ENCODE measurements at regions not wholly inside any gene's neighbourhood (a gene's known extent, or its start where the extent isn't known, plus 50 kb on each side); places are given as distances from the start of the nearest gene placed in this dataset.

DNA sequence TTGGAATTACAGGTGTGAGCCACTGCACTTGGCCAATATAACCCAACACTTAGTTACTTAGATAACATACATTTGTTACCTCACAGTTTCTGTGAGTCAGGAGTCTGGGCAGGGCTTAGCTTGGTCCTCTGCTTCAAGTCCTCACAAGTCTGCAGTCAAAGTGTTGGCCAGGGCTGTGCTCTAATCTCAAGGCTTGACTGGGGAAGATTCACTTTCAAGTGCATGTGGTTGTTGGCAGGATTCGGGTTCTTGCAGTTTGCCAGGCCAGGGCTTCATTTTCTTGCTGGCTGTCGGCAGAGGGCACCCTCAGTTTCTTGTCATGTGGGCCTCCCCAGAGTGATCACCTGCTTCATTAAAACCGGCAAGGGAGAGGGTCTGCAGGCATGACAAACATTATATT, 103.7 kb downstream of the SLC4A3 start:
- no TSS peak for BruUV-seq (replicated peaks)
- ChIA-PET POLR2A (interaction anchor here (1.0 to 2.7 kb wide), 2 partner anchors 42 to 1843 kb away, joined by 3 to 12 read pairs; no protein-coding TSS in a partner anchor), CTCF (no interaction called here)
- TF ChIP-seq, protein P1, sequence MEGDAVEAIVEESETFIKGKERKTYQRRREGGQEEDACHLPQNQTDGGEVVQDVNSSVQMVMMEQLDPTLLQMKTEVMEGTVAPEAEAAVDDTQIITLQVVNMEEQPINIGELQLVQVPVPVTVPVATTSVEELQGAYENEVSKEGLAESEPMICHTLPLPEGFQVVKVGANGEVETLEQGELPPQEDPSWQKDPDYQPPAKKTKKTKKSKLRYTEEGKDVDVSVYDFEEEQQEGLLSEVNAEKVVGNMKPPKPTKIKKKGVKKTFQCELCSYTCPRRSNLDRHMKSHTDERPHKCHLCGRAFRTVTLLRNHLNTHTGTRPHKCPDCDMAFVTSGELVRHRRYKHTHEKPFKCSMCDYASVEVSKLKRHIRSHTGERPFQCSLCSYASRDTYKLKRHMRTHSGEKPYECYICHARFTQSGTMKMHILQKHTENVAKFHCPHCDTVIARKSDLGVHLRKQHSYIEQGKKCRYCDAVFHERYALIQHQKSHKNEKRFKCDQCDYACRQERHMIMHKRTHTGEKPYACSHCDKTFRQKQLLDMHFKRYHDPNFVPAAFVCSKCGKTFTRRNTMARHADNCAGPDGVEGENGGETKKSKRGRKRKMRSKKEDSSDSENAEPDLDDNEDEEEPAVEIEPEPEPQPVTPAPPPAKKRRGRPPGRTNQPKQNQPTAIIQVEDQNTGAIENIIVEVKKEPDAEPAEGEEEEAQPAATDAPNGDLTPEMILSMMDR (IDR thresholded peaks at IDR 0.05; ENCODE audit: unreplicated experiment) = no peak
- Mint-ChIP-seq H3K36me3 (ENCODE audit: insufficient read depth, unreplicated experiment) (peaks cover 4% of the 10 kb centered on the region), H3K9me3 (ENCODE audit: unreplicated experiment) (no peaks in the 10 kb centered on the region), H3K4me1 (ENCODE audit: insufficient read depth, unreplicated experiment) (peaks cover 15% of the 10 kb centered on the region), H3K27me3 (ENCODE audit: insufficient read depth, unreplicated experiment) (no peaks in the 10 kb centered on the region), H3K27ac (ENCODE audit: low read depth, unreplicated experiment) (no peak overlapping the region), H3K4me3 (ENCODE audit: unreplicated experiment) (no peak overlapping the region)
- peak; percentile 57 for DNase-seq (ENCODE audit: unreplicated experiment)
- intact Hi-C loops (cut with micrococcal nuclease) = no loop called here

DNA sequence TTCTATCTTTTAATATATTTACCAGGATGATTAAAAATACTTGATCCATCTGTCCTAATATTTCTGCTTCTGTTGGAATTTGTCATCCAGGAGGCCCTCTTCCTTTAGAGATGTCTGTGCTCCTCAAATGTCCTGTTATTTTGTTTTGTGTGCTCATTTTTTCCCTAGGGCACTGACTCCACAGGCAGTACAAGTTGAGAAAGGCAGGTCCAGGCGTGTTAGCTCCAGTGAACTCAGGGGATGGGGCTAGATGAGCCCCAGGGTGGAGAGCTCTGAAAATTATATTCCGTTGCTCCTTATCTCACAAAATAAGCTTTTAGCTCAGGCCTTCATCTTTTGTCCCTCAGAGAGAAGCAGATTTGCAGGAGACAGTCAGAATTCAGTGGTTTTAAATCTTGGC, 105.7 kb downstream of the SLC4A3 start:
- BruUV-seq (replicated peaks) = no TSS peak
- Mint-ChIP-seq H3K36me3 (ENCODE audit: insufficient read depth, unreplicated experiment) (peaks cover 4% of the 10 kb centered on the region), H3K9me3 (ENCODE audit: unreplicated experiment) (no peaks in the 10 kb centered on the region), H3K27me3 (ENCODE audit: insufficient read depth, unreplicated experiment) (no peaks in the 10 kb centered on the region), H3K4me3 (ENCODE audit: unreplicated experiment) (no peak overlapping the region), H3K27ac (ENCODE audit: low read depth, unreplicated experiment) (peak overlapping the region; percentile 74), H3K4me1 (ENCODE audit: insufficient read depth, unreplicated experiment) (peaks cover 15% of the 10 kb centered on the region)
- intact Hi-C loops (cut with micrococcal nuclease) = no loop called here
- ChIA-PET POLR2A (interaction anchor here (0.6 to 2.7 kb wide), 9 partner anchors 10 to 1839 kb away, joined by 3 to 12 read pairs (median 4); partner anchors contain the start of gene EPHA4), CTCF (interaction anchor here (0.8 to 1.8 kb wide), 8 partner anchors 10 to 944 kb away, joined by 3 to 9 read pairs (median 6); no protein-coding TSS in a partner anchor)
- DNase-seq (ENCODE audit: unreplicated experiment) = peak; percentile 62
- TF ChIP-seq, protein P1 (IDR thresholded peaks at IDR 0.05; ENCODE audit: unreplicated experiment) = no peak

DNA sequence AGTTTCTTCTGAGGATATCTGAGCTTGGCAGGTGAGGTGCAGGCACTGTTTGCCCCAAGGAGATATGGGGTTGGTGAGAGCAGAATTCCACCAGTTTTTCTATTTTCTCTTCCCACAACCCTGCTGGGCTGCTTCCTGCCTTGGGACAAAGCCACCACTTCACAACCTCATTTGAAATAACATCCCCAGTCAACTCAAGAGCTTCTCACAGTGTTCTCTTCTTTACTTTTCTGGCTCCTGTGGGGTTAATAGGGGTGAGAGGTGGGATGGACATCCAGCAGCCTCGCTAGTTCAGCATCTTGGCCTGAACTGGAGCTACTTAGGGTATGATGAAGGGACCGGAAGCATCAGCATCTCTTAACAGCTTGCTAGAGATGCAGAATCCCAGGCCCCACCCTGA, 106.3 kb downstream of the SLC4A3 start:
- Mint-ChIP-seq H3K27ac (ENCODE audit: low read depth, unreplicated experiment) (peak overlapping the region; percentile 74), H3K27me3 (ENCODE audit: insufficient read depth, unreplicated experiment) (no peaks in the 10 kb centered on the region), H3K9me3 (ENCODE audit: unreplicated experiment) (no peaks in the 10 kb centered on the region), H3K36me3 (ENCODE audit: insufficient read depth, unreplicated experiment) (peaks cover 4% of the 10 kb centered on the region), H3K4me1 (ENCODE audit: insufficient read depth, unreplicated experiment) (peaks cover 15% of the 10 kb centered on the region), H3K4me3 (ENCODE audit: unreplicated experiment) (no peak overlapping the region)
- CTCF ChIA-PET = interaction anchor here (0.6 to 1.8 kb wide), 12 partner anchors 11 to 944 kb away, joined by 3 to 9 read pairs (median 4); no protein-coding TSS in a partner anchor
- POLR2A ChIA-PET = interaction anchor here (0.6 to 2.7 kb wide), 9 partner anchors 11 to 1839 kb away, joined by 3 to 12 read pairs (median 4); partner anchors contain the start of gene EPHA4
- DNase-seq (ENCODE audit: unreplicated experiment) = no peak
- intact Hi-C loops (cut with micrococcal nuclease) = no loop called here
- no TSS peak for BruUV-seq (replicated peaks)
- TF ChIP-seq, protein P1 (IDR thresholded peaks at IDR 0.05; ENCODE audit: unreplicated experiment) = no peak

DNA sequence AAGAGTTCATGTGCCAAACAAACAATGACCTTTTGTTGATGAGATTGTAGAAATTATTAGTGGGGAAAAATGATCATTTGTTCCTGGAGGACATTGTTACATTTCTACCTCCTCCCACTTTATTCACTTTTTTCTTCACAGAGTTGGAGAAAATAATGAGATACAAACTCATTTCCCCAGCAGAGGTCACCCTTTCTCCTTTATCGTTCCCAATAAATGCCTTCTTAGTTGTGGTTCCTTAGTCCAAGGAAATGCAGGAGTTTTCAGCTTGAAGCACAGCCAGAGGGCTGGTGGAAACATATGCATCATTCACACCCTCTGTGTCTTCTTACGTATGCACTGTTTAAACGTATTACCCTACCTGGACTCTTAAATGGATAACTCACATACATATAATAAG, 108.8 kb downstream of the SLC4A3 start:
- no peaks in the 10 kb centered on the region for H3K9me3 Mint-ChIP-seq (ENCODE audit: unreplicated experiment)
- TF ChIP-seq, protein P1 (IDR thresholded peaks at IDR 0.05; ENCODE audit: unreplicated experiment) = peak; percentile 42
- peaks cover 15% of the 10 kb centered on the region for H3K4me1 Mint-ChIP-seq (ENCODE audit: insufficient read depth, unreplicated experiment)
- no peak overlapping the region for H3K27ac Mint-ChIP-seq (ENCODE audit: low read depth, unreplicated experiment)
- ChIA-PET POLR2A (interaction anchor here (0.6 to 1.1 kb wide), 4 partner anchors 39 to 1837 kb away, joined by 3 to 7 read pairs (median 3); no protein-coding TSS in a partner anchor), CTCF (interaction anchor here (0.6 to 3.8 kb wide), 13 partner anchors 9 to 1838 kb away, joined by 3 to 45 read pairs (median 4); no protein-coding TSS in a partner anchor)
- intact Hi-C loops (cut with micrococcal nuclease) = loop anchor here (1.0 to 5.0 kb wide), 4 partner anchors 100 to 1837 kb away; no protein-coding TSS in a partner anchor
- no TSS peak for BruUV-seq (replicated peaks)
- peak; percentile 76 for DNase-seq (ENCODE audit: unreplicated experiment)
- no peak overlapping the region for H3K4me3 Mint-ChIP-seq (ENCODE audit: unreplicated experiment)
- no peaks in the 10 kb centered on the region for H3K27me3 Mint-ChIP-seq (ENCODE audit: insufficient read depth, unreplicated experiment)
- peaks cover 1% of the 10 kb centered on the region for H3K36me3 Mint-ChIP-seq (ENCODE audit: insufficient read depth, unreplicated experiment)
